Keratinocyte (primary cell): ENCODE measurements at regions not wholly inside any gene's neighbourhood (a gene's known extent, or its start where the extent isn't known, plus 50 kb on each side); places are given as distances from the start of the nearest gene placed in this dataset.

Source experiments
- EZH2 ChIP-seq: IDR thresholded peaks from one replicate; pipeline ENCODE4 v1.6.1; 2012; ENCODE audit warnings: inconsistent platforms, mild to moderate bottlenecking, low read length, moderate library complexity
- TF ChIP-seq, protein P1 (sequence below), 3 experiments: IDR thresholded peaks in 1 of 3; conservative IDR thresholded peaks in 1 of 3; optimal IDR thresholded peaks in 1 of 3; 2 replicates in 2 of 3; 3 replicates in 1 of 3; pipeline versions ENCODE3 to v1.5.1; 2011; ENCODE audit warnings: low read length in 3 of 3, mild to moderate bottlenecking in 3 of 3, moderate library complexity in 2 of 3, control low read depth in 1 of 3, inconsistent platforms in 1 of 3; ENCODE audit not compliant: insufficient read depth in 2 of 3; ENCODE audit errors: extremely low read depth in 1 of 3

DNA sequence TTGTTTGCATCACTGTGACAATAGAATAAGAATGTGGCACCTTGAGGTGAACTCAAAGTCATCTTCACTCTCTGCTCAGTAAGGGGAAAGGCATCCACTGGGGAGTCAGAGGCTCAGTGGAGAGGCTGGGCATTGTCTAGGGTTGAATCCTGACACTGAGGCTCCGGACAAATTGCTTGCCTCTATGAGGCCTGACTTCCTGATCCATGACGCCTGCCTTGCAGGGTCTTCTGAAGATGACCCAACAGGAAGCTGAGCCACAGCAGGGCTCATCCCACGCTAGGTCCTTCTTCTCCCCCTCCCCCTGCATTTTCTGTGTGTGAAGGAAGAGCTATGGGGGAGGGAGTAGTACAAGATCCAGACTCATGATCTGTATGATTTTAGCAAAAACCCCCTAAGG is 265.1 kb downstream of the SH3BP4 start:
- TF ChIP-seq, protein P1, sequence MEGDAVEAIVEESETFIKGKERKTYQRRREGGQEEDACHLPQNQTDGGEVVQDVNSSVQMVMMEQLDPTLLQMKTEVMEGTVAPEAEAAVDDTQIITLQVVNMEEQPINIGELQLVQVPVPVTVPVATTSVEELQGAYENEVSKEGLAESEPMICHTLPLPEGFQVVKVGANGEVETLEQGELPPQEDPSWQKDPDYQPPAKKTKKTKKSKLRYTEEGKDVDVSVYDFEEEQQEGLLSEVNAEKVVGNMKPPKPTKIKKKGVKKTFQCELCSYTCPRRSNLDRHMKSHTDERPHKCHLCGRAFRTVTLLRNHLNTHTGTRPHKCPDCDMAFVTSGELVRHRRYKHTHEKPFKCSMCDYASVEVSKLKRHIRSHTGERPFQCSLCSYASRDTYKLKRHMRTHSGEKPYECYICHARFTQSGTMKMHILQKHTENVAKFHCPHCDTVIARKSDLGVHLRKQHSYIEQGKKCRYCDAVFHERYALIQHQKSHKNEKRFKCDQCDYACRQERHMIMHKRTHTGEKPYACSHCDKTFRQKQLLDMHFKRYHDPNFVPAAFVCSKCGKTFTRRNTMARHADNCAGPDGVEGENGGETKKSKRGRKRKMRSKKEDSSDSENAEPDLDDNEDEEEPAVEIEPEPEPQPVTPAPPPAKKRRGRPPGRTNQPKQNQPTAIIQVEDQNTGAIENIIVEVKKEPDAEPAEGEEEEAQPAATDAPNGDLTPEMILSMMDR (optimal IDR thresholded peaks at IDR 0.05 in 1 of 3, IDR thresholded peaks at IDR 0.05 in 1 of 3, conservative IDR thresholded peaks at IDR 0.05 in 1 of 3; ENCODE audit: extremely low read depth in 1 of 3, insufficient read depth in 2 of 3, low read length in 3 of 3): no peak
- TF ChIP-seq EZH2: no peak
